Hepatocyte (in vitro differentiated cells): ENCODE measurements at regions not wholly inside any gene's neighbourhood (a gene's known extent, or its start where the extent isn't known, plus 50 kb on each side); places are given as distances from the start of the nearest gene placed in this dataset.

Experiments
- DNase-seq: peaks from one replicate; pipeline ENCODE4 v3.0.0-alpha.2; 2016; ENCODE audit warnings: low spot score
- H2AFZ ChIP-seq: fragments of 200-600 bp; sonication (generic); 2 replicates; pipeline ENCODE4 v1.6.0; 2016; ENCODE audit warnings: antibody characterized with exemption, mild to moderate bottlenecking
- H3K27ac ChIP-seq: fragments of 200-600 bp; sonication (generic); 2 replicates; pipeline ENCODE4 v1.5.1; 2016; ENCODE audit warnings: mild to moderate bottlenecking
- H3K27me3 ChIP-seq: fragments of 200-600 bp; sonication (generic); 2 replicates; pipeline ENCODE4 v1.6.1; 2016
- H3K36me3 ChIP-seq: fragments of 200-600 bp; sonication (generic); replicated peaks from 2 replicates; pipeline ENCODE4 v1.5.1; 2016; ENCODE audit warnings: low read depth; ENCODE audit not compliant: insufficient read depth
- H3K4me1 ChIP-seq: fragments of 200-600 bp; sonication (generic); 2 replicates; pipeline ENCODE4 v1.5.1; 2016; ENCODE audit warnings: mild to moderate bottlenecking, moderate library complexity; ENCODE audit not compliant: insufficient read depth
- H3K4me2 ChIP-seq: fragments of 200-600 bp; sonication (generic); 2 replicates; pipeline ENCODE4 v1.6.0; 2016
- H3K4me3 ChIP-seq: fragments of 200-600 bp; sonication (generic); 2 replicates; pipeline ENCODE4 v1.5.1; 2016; ENCODE audit warnings: mild to moderate bottlenecking
- H3K79me2 ChIP-seq: fragments of 200-600 bp; sonication (generic); 2 replicates; pipeline ENCODE4 v1.6.0; 2017; ENCODE audit warnings: mild to moderate bottlenecking
- H3K9me2 ChIP-seq: fragments of 200-600 bp; sonication (generic); replicated peaks from 2 replicates; pipeline ENCODE4 v1.6.0; 2017; ENCODE audit warnings: mild to moderate bottlenecking; ENCODE audit not compliant: insufficient read depth
- H3K9me3 ChIP-seq: fragments of 200-600 bp; sonication (generic); 2 replicates; pipeline ENCODE4 v1.5.1; 2016; ENCODE audit warnings: low read depth, mild to moderate bottlenecking
- H4K20me1 ChIP-seq: fragments of 200-600 bp; sonication (generic); 2 replicates; pipeline ENCODE4 v1.6.0; 2016; ENCODE audit warnings: mild to moderate bottlenecking; ENCODE audit not compliant: insufficient read depth, poor library complexity, severe bottlenecking
- CTCF ChIP-seq: fragments of 200-600 bp; sonication (generic); IDR thresholded peaks from 2 replicates; pipeline ENCODE4 v1.5.1; 2016; ENCODE audit warnings: antibody characterized with exemption, mild to moderate bottlenecking; ENCODE audit not compliant: poor library complexity
- EZH2 ChIP-seq: fragments of 200-600 bp; sonication (generic); IDR thresholded peaks from 2 replicates; pipeline ENCODE4 v1.6.1; 2016; ENCODE audit warnings: antibody characterized with exemption, mild to moderate bottlenecking, borderline replicate concordance
- EZH2phosphoT487 ChIP-seq: fragments of 200-600 bp; sonication (generic); IDR thresholded peaks from one replicate; pipeline ENCODE4 v1.6.1; 2018; ENCODE audit warnings: antibody characterized with exemption, mild to moderate bottlenecking, low read depth, moderate library complexity; ENCODE audit not compliant: unreplicated experiment, severe bottlenecking
- WGBS: methylation state at CpG from one replicate; pipeline ENCODE4 v1.1.6; 2016; ENCODE audit warnings: low lambda C conversion rate; ENCODE audit errors: missing lambda C conversion rate; 5-methylcytosine and 5-hydroxymethylcytosine counted together

- Histone ChIP-seq H3K4me2 (no peak overlapping the region), H3K9me2 (no peaks in the 10 kb centered on the region), H3K9me3 (no peaks in the 10 kb centered on the region), H2AFZ (no peak overlapping the region), H3K27me3 (no peaks in the 10 kb centered on the region), H3K4me1 (no peaks in the 10 kb centered on the region), H3K4me3 (no peak overlapping the region), H3K27ac (no peak overlapping the region), H3K36me3 (no peaks in the 10 kb centered on the region), H4K20me1 (no peaks in the 10 kb centered on the region), H3K79me2 (no peaks in the 10 kb centered on the region)
- WGBS = 75% methylated on average over 1 of the region's 1 CpG
- no peak for TF ChIP-seq CTCF
- TF ChIP-seq EZH2phosphoT487 = no peak
- TF ChIP-seq EZH2 = no peak
- no peak for DNase-seq
Observed at GRCh38 chr20:58107533-58107932, 120.9 kb downstream of the ANKRD60 start.

- Histone ChIP-seq H3K4me1 (no peaks in the 10 kb centered on the region), H3K79me2 (no peaks in the 10 kb centered on the region), H2AFZ (no peak overlapping the region), H4K20me1 (no peaks in the 10 kb centered on the region), H3K27me3 (no peaks in the 10 kb centered on the region), H3K4me3 (no peak overlapping the region), H3K4me2 (no peak overlapping the region), H3K27ac (no peak overlapping the region), H3K36me3 (no peaks in the 10 kb centered on the region), H3K9me3 (no peaks in the 10 kb centered on the region), H3K9me2 (no peaks in the 10 kb centered on the region)
- TF ChIP-seq CTCF (no peak), EZH2 (no peak), EZH2phosphoT487 (no peak)
- no peak for DNase-seq
- WGBS = 90% methylated on average over 9 of the region's 9 CpGs
Observed at GRCh38 chr20:58106143-58106750, 122.2 kb downstream of the ANKRD60 start.

GRCh38 chr20:58103961-58104360 lies 124.5 kb downstream of the ANKRD60 start:
- 83% methylated on average over 8 of the region's 8 CpGs for WGBS
- no peak overlapping the region for H3K4me2 ChIP-seq
- peaks cover 4% of the 10 kb centered on the region for H3K27me3 ChIP-seq
- no peak overlapping the region for H3K4me3 ChIP-seq
- no peaks in the 10 kb centered on the region for H3K36me3 ChIP-seq
- H4K20me1 ChIP-seq = no peaks in the 10 kb centered on the region
- H3K27ac ChIP-seq = no peak overlapping the region
- H3K4me1 ChIP-seq = no peaks in the 10 kb centered on the region
- H3K9me3 ChIP-seq = no peaks in the 10 kb centered on the region
- no peaks in the 10 kb centered on the region for H3K9me2 ChIP-seq
- DNase-seq = no peak
- H2AFZ ChIP-seq = no peak overlapping the region
- TF ChIP-seq EZH2phosphoT487 (no peak), CTCF (no peak), EZH2 (no peak)
- no peaks in the 10 kb centered on the region for H3K79me2 ChIP-seq
